HG03064 (cell line): ENCODE measurements at regions not wholly inside any gene's neighbourhood (a gene's known extent, or its start where the extent isn't known, plus 50 kb on each side); places are given as distances from the start of the nearest gene placed in this dataset.
"Not testable (repeated sequence)": the region's sequence is repeated elsewhere in the genome, so short reads cannot be mapped to it uniquely, and the experiment has no call there.

Source experiments
- ATAC-seq: cut with Tn5 transposase; IDR thresholded peaks from one replicate; pipeline ENCODE4 v1.9.1; 2021; ENCODE audit warnings: low read depth; ENCODE audit not compliant: unreplicated experiment

- ATAC-seq = not testable (repeated sequence)
Observed at GRCh38 chr11:96588793-96589192, 199.0 kb downstream of the JRKL start.

- ATAC-seq = no peak
Observed at GRCh38 chr11:96595011-96595410, 205.2 kb downstream of the JRKL start.

DNA sequence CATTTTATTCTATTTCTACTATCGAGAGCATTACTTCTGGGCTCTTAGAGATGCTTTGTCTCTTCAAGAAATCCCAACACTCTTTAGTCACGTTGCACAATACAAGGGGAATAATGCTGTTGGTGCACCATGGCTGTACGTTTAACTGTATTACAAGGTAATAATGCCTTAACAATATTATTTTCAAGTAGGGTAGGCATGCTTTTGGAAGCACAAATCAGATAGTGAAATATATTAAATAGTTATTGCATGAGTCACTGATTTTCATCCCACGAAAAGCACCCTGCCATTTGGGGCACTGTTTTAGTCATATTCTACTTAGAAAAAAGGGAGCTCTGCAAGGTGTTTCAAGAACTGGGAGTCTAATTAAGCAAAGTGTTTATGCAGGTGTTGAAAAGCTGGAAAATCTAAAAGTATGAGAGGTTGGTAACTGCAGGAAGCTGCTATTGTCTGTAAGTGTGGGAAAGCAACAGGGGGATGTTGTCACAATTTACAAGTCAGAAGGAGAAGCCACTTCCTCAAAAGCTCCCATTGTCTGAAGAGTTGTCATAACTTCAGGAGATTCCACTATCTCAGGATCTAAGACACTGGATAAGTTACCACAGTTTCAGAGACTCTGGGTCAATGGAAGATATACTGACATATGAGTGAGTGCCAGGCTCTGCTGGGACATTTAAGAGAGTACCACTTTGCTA is 218.2 kb downstream of the JRKL start:
- ATAC-seq = no peak

- no peak for ATAC-seq
Observed at GRCh38 chr11:96614101-96614500, 224.3 kb downstream of the JRKL start.

GRCh38 chr11:96614846-96615245 is 225.0 kb downstream of the JRKL start:
- ATAC-seq = no peak

DNA sequence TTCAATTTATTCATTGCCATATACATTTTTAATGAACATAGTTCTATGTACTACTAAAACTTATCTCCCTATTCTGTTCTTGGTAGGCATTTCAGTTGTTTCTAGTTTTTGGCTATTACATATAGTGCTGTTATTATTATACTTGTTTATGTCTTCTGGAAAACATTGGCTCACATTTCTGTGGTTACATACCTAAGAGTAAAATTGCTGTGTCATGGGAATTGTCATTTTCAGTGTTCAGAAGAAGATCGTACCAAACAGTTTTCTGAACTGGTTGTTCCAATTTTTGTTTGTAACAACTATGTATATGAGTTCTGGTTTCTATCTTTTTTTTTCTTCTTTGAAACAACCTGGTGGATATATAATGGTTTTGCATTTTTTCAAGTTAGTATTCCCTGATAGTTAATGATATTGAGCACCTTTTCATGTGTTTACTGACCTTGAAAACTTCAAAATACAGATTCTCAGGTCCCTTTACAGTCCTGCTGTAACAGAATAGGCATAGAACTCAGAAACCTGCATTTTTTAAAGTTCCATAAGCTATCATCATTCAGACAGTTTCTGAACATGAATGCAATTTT is 230.7 kb downstream of the JRKL start:
- no peak for ATAC-seq

DNA sequence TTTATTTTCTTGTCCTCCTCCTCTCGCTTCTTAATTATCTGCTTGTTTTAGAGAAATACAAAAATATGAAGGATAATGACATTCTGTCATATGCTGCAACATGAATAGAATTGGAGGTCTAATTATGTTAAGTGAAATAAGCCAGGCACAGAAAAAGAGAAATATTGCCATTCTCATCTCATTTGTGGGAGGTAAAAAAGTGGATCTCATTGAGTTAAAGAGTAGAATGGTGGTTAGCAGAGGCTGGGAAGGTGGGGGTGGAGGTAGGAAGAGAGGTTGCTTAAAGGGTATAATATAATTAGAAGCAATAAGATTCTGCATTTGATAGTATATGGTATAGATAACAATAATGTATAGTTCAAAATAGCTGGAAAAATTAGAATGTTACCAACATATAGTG is 231.3 kb downstream of the JRKL start:
- no peak for ATAC-seq

DNA sequence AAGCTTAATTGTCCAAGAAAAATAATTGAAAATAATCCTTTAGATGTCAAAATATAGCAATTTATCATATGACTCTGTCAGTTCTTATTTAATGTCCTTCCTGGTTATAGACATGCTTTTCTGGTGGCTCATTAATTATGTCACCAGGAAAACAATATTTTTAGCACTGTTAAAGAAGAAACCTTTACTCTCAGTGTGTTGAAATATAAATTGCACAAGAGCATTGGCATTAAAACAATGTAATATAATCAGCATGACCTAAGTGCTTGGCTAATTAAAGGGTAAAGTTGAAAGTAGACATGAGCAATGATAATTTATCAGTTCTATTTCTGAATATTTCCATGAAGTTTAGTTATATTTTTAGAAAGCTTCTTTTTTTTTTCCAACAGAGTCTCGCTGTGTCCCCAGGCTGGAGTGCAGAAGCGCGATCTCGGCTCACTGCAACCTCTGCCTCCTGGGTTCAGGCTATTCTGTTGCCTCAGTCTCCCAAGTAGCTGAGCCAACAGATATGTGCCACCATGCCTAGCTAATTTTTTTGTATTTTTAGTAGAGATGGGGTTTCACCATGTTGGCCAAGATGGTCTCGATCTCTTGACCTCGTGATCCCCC is 232.3 kb downstream of the JRKL start:
- no peak for ATAC-seq

GRCh38 chr11:96624126-96624525 is 234.3 kb downstream of the JRKL start:
- ATAC-seq = no peak

DNA sequence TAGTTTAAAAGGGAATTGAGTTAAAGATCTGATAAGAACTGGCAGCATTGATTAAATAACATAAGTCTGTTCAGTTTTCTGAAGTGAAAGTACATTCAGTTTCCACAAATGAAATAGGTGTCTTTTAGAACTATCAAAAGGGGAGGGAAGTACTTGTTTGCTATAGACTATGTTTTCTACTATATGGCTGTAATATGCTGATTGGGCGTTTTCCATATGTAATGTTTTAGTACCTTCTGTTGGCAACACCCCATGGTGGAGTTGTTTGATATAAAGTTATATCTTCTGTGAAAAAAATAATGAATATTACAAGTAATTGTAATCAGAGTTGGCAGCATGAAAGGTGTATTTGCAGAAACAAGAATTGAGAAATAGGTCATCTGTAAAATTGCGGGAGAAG is 237.6 kb downstream of the JRKL start:
- ATAC-seq = no peak

DNA sequence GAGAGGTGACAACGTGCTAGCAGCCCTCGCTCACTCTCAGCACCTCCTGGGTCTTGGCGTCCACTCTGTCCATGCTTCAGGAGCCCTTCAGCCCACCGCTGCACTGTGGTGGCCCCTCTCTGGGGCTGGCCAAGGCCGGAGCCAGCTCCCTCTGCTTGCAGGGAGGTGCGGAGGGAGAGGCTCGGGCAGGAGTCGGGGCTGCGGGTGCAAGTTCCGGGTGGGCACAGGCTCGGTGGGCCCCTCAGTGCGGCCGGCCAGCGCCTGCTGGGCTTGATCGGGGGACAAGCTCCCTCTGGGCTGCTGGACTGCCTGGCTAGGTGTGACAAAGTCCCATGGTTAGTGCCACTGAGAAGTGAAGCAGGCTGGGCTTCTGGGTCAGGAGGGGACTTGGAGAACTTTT is 245.8 kb downstream of the JRKL start:
- no peak for ATAC-seq

DNA sequence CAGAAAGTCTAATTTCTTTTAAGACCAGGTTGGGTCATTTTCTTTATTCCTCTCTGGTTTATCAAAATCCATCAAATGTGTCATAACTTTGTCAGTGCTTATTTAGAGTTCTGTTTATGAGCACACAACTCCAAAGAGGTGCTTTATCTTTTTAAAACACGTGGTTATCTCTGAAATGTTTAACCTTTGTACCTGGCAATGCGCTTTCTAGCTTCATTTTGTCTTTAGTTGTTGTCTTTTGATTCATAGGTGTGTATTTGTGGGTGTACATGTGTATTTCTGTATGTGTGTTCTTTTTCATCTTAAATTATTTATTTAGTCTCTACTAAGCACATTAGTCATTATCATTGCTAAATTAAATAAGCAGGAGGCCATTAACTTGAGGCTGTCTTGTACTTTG is 251.4 kb downstream of the JRKL start:
- ATAC-seq = no peak

- ATAC-seq = no peak
Observed at GRCh38 chr11:96642583-96642982, 252.8 kb downstream of the JRKL start.

DNA sequence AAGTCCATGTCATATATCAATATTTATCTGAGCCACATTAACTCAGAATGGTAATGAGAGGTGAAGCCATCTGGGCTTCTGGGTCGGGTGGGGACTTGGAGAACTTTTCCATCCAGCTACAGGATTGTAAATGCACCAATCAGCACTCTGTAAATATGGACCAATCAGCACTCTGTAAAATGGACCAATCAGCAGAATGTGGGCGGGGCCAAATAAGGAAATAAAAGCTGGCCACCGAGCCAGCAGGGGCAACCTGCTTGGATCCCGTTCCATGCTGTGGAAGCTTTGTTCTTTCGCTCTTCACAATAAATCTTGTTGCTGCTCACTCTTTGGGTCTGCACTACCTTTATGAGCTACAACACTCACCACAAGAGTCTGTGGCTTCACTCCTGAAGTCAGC is 253.4 kb downstream of the JRKL start:
- ATAC-seq = no peak

GRCh38 chr11:96647621-96648020 is 257.8 kb downstream of the JRKL start:
- no peak for ATAC-seq

DNA sequence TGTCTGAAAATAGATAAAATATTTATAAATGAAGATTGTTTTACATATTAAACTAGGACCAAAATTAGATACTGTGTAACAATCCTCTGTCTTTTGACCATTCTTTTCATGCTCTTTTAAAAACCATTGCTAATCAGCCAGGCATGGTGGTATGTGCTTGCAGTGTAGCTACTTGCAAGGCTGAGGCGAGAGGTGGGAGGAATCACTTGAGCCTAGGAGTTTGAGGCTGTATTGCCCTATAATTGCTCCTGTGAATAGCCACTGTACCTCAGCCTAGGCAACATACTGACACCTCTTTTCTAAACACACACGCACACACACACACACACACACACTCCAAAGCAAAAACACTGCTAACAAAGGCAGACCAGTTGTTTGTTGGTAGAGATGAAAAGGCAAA is 259.2 kb downstream of the JRKL start:
- no peak for ATAC-seq

- no peak for ATAC-seq
Observed at GRCh38 chr11:96652516-96652915, 262.7 kb downstream of the JRKL start.

DNA sequence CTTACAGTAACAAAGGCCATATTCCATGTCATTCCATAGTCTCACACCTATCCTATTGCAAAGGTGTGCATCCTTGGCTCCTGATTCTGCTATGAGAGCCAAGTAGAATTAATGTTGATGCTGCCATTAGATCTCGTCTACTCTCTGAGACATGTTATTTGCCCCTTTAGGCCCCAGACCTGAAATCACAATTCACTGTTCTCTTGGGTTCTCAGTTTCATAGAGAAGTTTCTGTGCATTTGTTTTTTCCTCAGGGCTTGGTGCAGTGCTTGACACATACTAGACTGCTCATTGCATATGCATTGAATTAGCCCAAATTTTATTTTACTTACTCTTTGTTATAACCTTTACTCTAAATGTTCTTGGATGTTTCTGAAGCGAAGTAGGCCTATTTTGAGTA is 265.7 kb downstream of the JRKL start:
- no peak for ATAC-seq

GRCh38 chr11:96658436-96658835 is 268.6 kb downstream of the JRKL start:
- ATAC-seq = no peak

DNA sequence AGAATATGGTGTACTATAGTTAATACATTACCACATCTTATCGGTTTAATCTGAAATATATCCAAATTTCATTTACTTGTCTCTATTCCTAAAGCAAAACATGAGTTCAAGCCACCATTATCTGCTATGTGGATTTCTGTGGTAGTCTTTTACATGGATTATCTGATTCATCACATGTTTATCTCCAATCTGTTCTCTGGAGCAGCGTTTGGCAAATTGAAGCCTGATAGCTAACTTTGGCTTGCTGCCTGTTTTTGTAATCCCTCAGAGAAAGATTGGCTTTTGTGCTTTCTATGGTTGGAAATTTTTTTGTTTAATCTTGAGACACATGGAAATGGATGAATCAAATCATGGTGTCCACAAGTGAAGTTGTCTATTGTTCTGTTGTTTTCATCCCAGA is 274.3 kb downstream of the JRKL start:
- ATAC-seq = no peak

DNA sequence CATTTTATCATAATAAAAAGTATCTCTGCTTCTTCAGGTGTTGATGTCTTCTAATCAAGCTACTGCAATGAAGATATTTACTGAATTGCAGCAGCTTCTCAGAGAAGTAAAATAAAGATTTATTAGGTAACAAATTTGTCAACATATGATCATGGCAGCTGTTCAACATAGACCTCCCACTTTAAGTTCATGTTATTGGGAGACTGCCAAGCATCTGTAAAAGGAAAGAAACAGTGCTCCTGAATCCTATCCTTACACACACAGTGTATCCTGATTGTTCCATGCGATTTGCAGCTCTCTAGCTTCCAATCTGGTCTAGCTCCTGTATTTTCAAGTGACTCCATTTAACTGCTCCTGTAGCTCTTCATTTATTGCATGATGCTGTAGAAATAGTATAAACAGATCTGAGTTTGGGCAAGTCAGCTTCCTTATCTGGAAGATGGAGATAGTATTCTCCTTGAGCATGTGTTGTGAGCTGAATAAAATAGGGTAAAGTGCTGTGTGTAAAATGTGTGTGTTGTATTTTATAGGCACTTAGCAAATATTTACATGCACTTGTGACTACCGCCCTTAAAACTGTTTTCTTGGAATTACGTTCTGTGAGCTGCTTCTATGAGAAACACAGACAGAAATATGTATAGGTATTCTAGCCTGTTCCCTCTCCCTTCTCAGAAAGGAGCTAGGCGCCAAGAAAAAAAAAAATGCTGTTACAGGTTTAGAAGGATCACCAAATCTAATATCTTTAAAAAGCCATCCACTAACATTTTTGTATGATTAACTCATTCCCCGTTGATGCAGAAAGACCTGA is 290.6 kb downstream of the JRKL start:
- ATAC-seq = no peak
